ENCODE measurements at regions not wholly inside any gene's neighbourhood (a gene's known extent, or its start where the extent isn't known, plus 50 kb on each side); places are given as distances from the start of the nearest gene placed in this dataset.

- Histone ChIP-seq H3K4ac (ENCODE audit: low read depth, low read length) (no peak overlapping the region), H2BK20ac (ENCODE audit: low read depth, low read length) (no peak overlapping the region), H4K20me1 (ENCODE audit: insufficient read depth, low read length) (no peaks in the 10 kb centered on the region), H4K8ac (ENCODE audit: low read depth in 2 of 2, low read length in 2 of 2) (no peak overlapping the region), H3K27me3 (ENCODE audit: control insufficient read depth, insufficient read depth, low read length) (peaks cover 51% of the 10 kb centered on the region), H2AK9ac (replicated peaks; ENCODE audit: low read depth, low read length, poor library complexity) (no peak overlapping the region), H3K4me1 (ENCODE audit: control insufficient read depth, insufficient read depth, low read length) (no peaks in the 10 kb centered on the region), H3K14ac (replicated peaks; ENCODE audit: low read depth, low read length) (no peak overlapping the region), H2BK5ac (ENCODE audit: low read depth, low read length, poor library complexity, severe bottlenecking) (no peak overlapping the region), H4K5ac (ENCODE audit: low read depth, low read length) (no peak overlapping the region), H2BK15ac (ENCODE audit: low read depth, low read length) (no peak overlapping the region), H2AK5ac (ENCODE audit: low read depth, low read length) (no peak overlapping the region), H3K4me2 (ENCODE audit: low read depth, low read length) (no peak overlapping the region), H2BK120ac (ENCODE audit: low read depth, low read length) (no peak overlapping the region), H3K9me1 (ENCODE audit: insufficient read depth, low read length) (no peaks in the 10 kb centered on the region), H3K56ac (ENCODE audit: extremely low read depth, insufficient read depth, low read length) (no peak overlapping the region), H3K23ac (ENCODE audit: low read depth, low read length) (no peak overlapping the region), H3K27ac (ENCODE audit: insufficient read depth, low read length) (no peak overlapping the region), H3K4me3 (ENCODE audit: insufficient read depth, low read depth, low read length) (no peak overlapping the region), H3K9me3 (ENCODE audit: control insufficient read depth, insufficient read depth, low read length) (peaks cover 3% of the 10 kb centered on the region; the same call in 1 of the 2 replicates), H4K91ac (ENCODE audit: insufficient read depth, low read depth, low read length) (no peak overlapping the region), H3K18ac (ENCODE audit: low read depth, low read length) (no peak overlapping the region), H3K79me1 (ENCODE audit: low read depth in 1 of 2, low read length in 2 of 2) (no peaks in the 10 kb centered on the region), H3K36me3 (ENCODE audit: control insufficient read depth, insufficient read depth, low read length) (no peaks in the 10 kb centered on the region), H2AFZ (replicated peaks; ENCODE audit: low read length, poor library complexity) (no peak overlapping the region), H3K9ac (ENCODE audit: low read depth, low read length) (no peak overlapping the region)
- BruUV-seq (replicated peaks) = no TSS peak
- TF ChIP-seq POLR2A (IDR thresholded peaks at IDR 0.05; ENCODE audit: low read depth, low read length) = no peak
- TF ChIP-seq NFE2L2 (IDR thresholded peaks at IDR 0.05; ENCODE audit: low read depth, low read length) = no peak
- no peak for TF ChIP-seq RFX5 (IDR thresholded peaks at IDR 0.05; ENCODE audit: low read depth, low read length)
- TF ChIP-seq SMC3 (IDR thresholded peaks at IDR 0.05; ENCODE audit: low read depth, low read length) = no peak
- TF ChIP-seq, protein P1, sequence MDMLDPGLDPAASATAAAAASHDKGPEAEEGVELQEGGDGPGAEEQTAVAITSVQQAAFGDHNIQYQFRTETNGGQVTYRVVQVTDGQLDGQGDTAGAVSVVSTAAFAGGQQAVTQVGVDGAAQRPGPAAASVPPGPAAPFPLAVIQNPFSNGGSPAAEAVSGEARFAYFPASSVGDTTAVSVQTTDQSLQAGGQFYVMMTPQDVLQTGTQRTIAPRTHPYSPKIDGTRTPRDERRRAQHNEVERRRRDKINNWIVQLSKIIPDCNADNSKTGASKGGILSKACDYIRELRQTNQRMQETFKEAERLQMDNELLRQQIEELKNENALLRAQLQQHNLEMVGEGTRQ (IDR thresholded peaks at IDR 0.05; ENCODE audit: low read depth, low read length) = no peak
- no peak for TF ChIP-seq RCOR1 (IDR thresholded peaks at IDR 0.05; ENCODE audit: insufficient replicate concordance, low read length)
- TF ChIP-seq MAZ (IDR thresholded peaks at IDR 0.05; ENCODE audit: borderline replicate concordance, low read depth, low read length) = no peak
- TF ChIP-seq ELK1 (IDR thresholded peaks at IDR 0.05; ENCODE audit: borderline replicate concordance, low read depth, low read length) = no peak
- TF ChIP-seq CHD1 (IDR thresholded peaks at IDR 0.05; ENCODE audit: low read depth, low read length) = no peak
- no peak for TF ChIP-seq MXI1 (IDR thresholded peaks at IDR 0.05; ENCODE audit: borderline replicate concordance, low read depth, low read length)
- dilution Hi-C loops (cut with HindIII; ENCODE audit: low sequenced_read_pairs, unreplicated experiment) (no loop called here), in situ Hi-C loops (cut with MboI; ENCODE audit: low sequenced_read_pairs) (no loop called here), intact Hi-C loops (cut with micrococcal nuclease) (no loop called here)
- 60% methylated on average over 1 of the region's 5 CpGs; no CpG with 5 or more reads in 1 of the 2 experiments for WGBS, 2 experiments (ENCODE audit: extremely low coverage in 2 of 2, insufficient read length in 1 of 2)
- ChIA-PET POLR2A (ENCODE audit: unreplicated experiment) (no interaction called here), CTCF (no interaction called here)
- ATAC-seq (ENCODE audit: low read depth) = no peak
- DNase-seq = no peak
Observed at GRCh38 chr1:25130895-25131294, 101.4 kb downstream of the SYF2 start.

Measured in IMR-90 (cell line).